ENCODE measurements at regions not wholly inside any gene's neighbourhood (a gene's known extent, or its start where the extent isn't known, plus 50 kb on each side); places are given as distances from the start of the nearest gene placed in this dataset.

DNA sequence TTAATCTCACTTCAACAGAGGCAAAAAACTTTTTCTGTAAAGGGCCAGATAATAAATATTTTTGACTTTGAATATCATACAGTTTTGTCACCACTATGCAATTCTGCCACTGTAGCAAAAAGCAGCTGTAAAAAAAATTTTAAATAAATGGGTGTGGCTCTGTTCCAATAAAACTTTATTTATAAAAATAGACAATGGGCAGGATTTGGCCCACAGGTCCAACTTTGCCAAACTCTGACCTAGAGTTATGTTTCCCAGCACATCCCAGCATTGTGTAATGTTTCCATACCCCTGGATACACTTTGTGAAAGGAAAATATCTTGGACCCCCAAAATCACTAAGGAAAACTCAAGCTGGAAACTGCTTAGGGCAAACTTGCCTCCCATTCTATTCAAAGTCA lies 94.9 kb upstream of the USP38 start:
- intact Hi-C loops (cut with micrococcal nuclease) = no loop called here
- Histone ChIP-seq H3K9me3 (replicated peaks) (no peaks in the 10 kb centered on the region), H3K4me3 (no peak overlapping the region), H3K27me3 (ENCODE audit: low read depth) (no peaks in the 10 kb centered on the region), H3K27ac (replicated peaks) (no peak overlapping the region), H3K36me3 (no peaks in the 10 kb centered on the region), H3K4me1 (no peaks in the 10 kb centered on the region)
- TF ChIP-seq, protein P1, sequence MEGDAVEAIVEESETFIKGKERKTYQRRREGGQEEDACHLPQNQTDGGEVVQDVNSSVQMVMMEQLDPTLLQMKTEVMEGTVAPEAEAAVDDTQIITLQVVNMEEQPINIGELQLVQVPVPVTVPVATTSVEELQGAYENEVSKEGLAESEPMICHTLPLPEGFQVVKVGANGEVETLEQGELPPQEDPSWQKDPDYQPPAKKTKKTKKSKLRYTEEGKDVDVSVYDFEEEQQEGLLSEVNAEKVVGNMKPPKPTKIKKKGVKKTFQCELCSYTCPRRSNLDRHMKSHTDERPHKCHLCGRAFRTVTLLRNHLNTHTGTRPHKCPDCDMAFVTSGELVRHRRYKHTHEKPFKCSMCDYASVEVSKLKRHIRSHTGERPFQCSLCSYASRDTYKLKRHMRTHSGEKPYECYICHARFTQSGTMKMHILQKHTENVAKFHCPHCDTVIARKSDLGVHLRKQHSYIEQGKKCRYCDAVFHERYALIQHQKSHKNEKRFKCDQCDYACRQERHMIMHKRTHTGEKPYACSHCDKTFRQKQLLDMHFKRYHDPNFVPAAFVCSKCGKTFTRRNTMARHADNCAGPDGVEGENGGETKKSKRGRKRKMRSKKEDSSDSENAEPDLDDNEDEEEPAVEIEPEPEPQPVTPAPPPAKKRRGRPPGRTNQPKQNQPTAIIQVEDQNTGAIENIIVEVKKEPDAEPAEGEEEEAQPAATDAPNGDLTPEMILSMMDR (IDR thresholded peaks at IDR 0.05; ENCODE audit: borderline replicate concordance) = no peak
- DNase-seq = no peak

DNA sequence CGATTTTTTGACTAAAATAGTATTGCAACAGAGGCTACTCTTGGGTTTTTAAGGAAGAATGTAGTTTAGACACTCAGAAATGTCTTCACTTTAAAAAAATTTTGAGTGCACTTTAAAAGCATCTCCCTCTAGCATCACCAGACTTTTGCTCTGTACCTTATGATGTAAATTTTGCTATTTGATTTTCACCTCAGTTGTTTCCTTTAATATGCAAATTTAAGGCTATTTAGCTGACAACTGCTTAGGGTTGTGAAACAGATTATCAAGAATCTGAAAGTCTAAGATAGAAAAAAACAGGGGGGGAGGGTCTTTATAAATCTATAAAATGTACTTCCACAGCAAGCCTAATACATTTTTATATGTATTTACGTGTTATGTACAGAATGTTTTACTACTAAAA lies 92.9 kb upstream of the USP38 start:
- TF ChIP-seq, protein P1 (IDR thresholded peaks at IDR 0.05; ENCODE audit: borderline replicate concordance) = no peak
- Histone ChIP-seq H3K4me1 (no peaks in the 10 kb centered on the region), H3K9me3 (replicated peaks) (no peaks in the 10 kb centered on the region), H3K36me3 (no peaks in the 10 kb centered on the region), H3K27ac (replicated peaks) (no peak overlapping the region), H3K4me3 (no peak overlapping the region), H3K27me3 (ENCODE audit: low read depth) (no peaks in the 10 kb centered on the region)
- no peak for DNase-seq
- intact Hi-C loops (cut with micrococcal nuclease) = no loop called here

DNA sequence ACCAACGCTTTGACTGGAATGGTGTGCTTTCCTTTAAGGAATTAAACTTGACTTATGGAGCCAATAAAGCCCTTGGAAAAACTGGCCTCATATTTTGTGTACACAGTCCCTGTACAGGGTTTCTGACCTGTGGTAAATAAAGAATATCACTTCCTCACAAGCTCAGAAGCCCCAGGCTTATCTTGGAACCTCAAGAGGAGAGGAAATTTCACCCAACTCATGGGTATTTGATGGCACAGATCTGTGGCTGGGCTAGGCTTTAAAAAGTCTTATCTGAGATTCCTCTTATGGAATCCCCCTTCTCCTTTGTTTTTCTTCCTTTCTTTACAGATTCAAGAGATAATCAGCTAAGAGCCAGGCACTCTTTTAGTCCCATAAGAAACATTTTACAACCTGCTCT lies 89.3 kb upstream of the USP38 start:
- Histone ChIP-seq H3K4me1 (no peaks in the 10 kb centered on the region), H3K9me3 (replicated peaks) (no peaks in the 10 kb centered on the region), H3K27me3 (ENCODE audit: low read depth) (no peaks in the 10 kb centered on the region), H3K27ac (replicated peaks) (no peak overlapping the region), H3K36me3 (no peaks in the 10 kb centered on the region), H3K4me3 (no peak overlapping the region)
- no peak for DNase-seq
- intact Hi-C loops (cut with micrococcal nuclease) = no loop called here
- TF ChIP-seq, protein P1 (IDR thresholded peaks at IDR 0.05; ENCODE audit: borderline replicate concordance) = no peak

DNA sequence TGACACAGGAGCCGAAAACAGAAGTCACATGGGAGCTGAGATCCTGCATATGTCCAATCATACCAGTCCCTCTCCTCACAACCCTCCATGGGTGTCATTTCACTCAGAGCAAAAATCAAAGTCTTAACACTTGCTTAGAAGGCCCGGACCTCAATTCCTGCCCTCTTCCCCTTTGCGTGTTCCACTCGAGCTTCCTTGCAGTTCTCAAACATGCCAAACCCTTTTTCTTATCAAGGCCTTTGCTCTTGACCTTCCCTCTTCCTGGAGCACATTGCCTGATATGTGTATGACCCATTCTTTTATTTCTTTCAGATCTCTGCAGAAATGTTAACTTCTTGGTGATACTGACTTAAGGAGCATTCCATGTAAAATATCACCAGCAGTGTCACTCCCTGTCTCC lies 87.0 kb upstream of the USP38 start:
- intact Hi-C loops (cut with micrococcal nuclease) = no loop called here
- H3K9me3 ChIP-seq (replicated peaks) = no peaks in the 10 kb centered on the region
- H3K4me1 ChIP-seq = no peaks in the 10 kb centered on the region
- no peak overlapping the region for H3K4me3 ChIP-seq
- TF ChIP-seq, protein P1 (IDR thresholded peaks at IDR 0.05; ENCODE audit: borderline replicate concordance) = no peak
- DNase-seq = no peak
- H3K27me3 ChIP-seq (ENCODE audit: low read depth) = no peaks in the 10 kb centered on the region
- H3K36me3 ChIP-seq = no peaks in the 10 kb centered on the region
- H3K27ac ChIP-seq (replicated peaks) = no peak overlapping the region

DNA sequence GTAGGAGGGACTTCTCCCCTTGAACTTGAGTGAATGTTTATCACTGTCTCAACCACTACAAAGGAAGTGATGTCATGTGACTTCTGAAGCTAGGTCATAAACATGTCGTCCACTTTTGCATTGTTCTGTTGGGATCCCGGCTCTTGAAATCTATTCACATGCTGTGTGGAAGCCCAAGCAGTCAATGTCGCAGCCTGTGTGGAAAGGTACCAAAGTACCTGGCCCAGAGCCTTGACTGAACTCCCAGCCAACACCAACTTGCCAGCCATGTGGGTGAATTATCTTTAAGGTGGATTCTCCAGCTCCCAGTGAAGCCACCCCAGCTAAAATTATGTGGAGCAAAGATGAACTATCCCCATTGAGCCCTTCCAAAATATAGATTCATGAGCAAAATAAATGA lies 85.0 kb upstream of the USP38 start:
- Histone ChIP-seq H3K27ac (replicated peaks) (no peak overlapping the region), H3K4me3 (no peak overlapping the region), H3K4me1 (no peaks in the 10 kb centered on the region), H3K36me3 (no peaks in the 10 kb centered on the region), H3K27me3 (ENCODE audit: low read depth) (no peaks in the 10 kb centered on the region), H3K9me3 (replicated peaks) (no peaks in the 10 kb centered on the region)
- TF ChIP-seq, protein P1 (IDR thresholded peaks at IDR 0.05; ENCODE audit: borderline replicate concordance) = no peak
- peak; percentile 17 for DNase-seq
- intact Hi-C loops (cut with micrococcal nuclease) = no loop called here

DNA sequence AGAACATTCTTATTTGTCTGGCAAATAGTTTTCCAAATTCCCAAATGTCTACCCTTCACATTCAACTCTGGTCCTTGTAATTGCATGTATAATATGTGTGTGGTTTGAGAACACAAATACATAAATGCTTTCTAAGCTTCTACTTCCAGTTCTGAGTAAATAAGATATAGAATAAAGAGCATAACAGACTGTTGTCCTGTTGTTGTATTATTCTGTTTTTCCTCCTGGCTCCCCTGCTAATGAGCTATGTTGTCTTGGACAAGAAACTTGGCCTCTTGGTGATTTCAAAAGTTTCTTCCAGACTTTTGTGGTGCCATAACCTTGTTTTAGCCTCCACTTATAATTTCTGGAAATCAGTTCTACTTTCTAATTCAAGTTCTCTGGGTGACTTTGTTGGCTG lies 75.3 kb upstream of the USP38 start:
- no peaks in the 10 kb centered on the region for H3K36me3 ChIP-seq
- no peaks in the 10 kb centered on the region for H3K9me3 ChIP-seq (replicated peaks)
- H3K4me3 ChIP-seq = no peak overlapping the region
- intact Hi-C loops (cut with micrococcal nuclease) = no loop called here
- no peaks in the 10 kb centered on the region for H3K4me1 ChIP-seq
- no peaks in the 10 kb centered on the region for H3K27me3 ChIP-seq (ENCODE audit: low read depth)
- DNase-seq = no peak
- TF ChIP-seq, protein P1 (IDR thresholded peaks at IDR 0.05; ENCODE audit: borderline replicate concordance) = no peak
- H3K27ac ChIP-seq (replicated peaks) = no peak overlapping the region
